Spleen (tissue), 7 donors: ENCODE measurements at regions not wholly inside any gene's neighbourhood (a gene's known extent, or its start where the extent isn't known, plus 50 kb on each side); places are given as distances from the start of the nearest gene placed in this dataset.

ENCODE experiments used
- CTCF ChIP-seq, 11 experiments: fragments of 200-600 bp in 7 of 11; fragments of 450-650 bp in 4 of 11; sonication (generic) in 4 of 11; IDR thresholded peaks in 8 of 11; conservative IDR thresholded peaks in 3 of 11; 1 replicate in 7 of 11; 2 replicates in 4 of 11; pipeline versions ENCODE4 v1.4.0 to v1.8.0; 2016 to 2021; ENCODE audit warnings: antibody characterized with exemption in 11 of 11, inconsistent platforms in 4 of 11, mild to moderate bottlenecking in 1 of 11
- POLR2A ChIP-seq, 3 donors: fragments of 450-650 bp; IDR thresholded peaks; one replicate each; pipeline ENCODE4 v1.5.1; 2017; ENCODE audit warnings: antibody characterized with exemption in 3 of 3, mild to moderate bottlenecking in 1 of 3
- POLR2AphosphoS5 ChIP-seq, 3 donors: sonication (generic); formaldehyde crosslinking; IDR thresholded peaks; one replicate each; pipeline ENCODE4 v1.5.1; 2017; ENCODE audit warnings: antibody characterized with exemption in 3 of 3
- donor health status: DM: no; HTN: no; CAD: no; lungs with moderate emphysema.
- donor health status: DM: no; HTN: no; CAD: no.
- donor health status: DM: no; HTN: no; CAD: no.

GRCh38 chr9:107733523-107733894 is 243.9 kb upstream of the KLF4 start:
- TF ChIP-seq POLR2AphosphoS5 (IDR thresholded peaks at IDR 0.05) (peak in 2 of 3 donors; percentile 60), CTCF (IDR thresholded peaks at IDR 0.05 in 8 of 11, conservative IDR thresholded peaks at IDR 0.05 in 3 of 11) (no peak), POLR2A (IDR thresholded peaks at IDR 0.05) (no peak)
